Astrocyte (in vitro differentiated cells and primary cell): ENCODE measurements at regions not wholly inside any gene's neighbourhood (a gene's known extent, or its start where the extent isn't known, plus 50 kb on each side); places are given as distances from the start of the nearest gene placed in this dataset.
"Not testable (repeated sequence)": the region's sequence is repeated elsewhere in the genome, so short reads cannot be mapped to it uniquely, and the experiment has no call there.

Experiments used
- DNase-seq: peaks from one replicate; pipeline ENCODE4 v3.0.0-alpha.2; 2010; ENCODE audit warnings: low read depth
- FAIRE-seq: peaks from 2 replicates; lab custom pipeline; 2011; peaks lifted over from hg19 to GRCh38; lab: Jason Lieb, UNC
- H2AFZ ChIP-seq: 2 replicates; pipeline ENCODE4 v1.6.0; 2012; ENCODE audit warnings: low read depth, low read length, inconsistent platforms
- H3K27ac ChIP-seq: 2 replicates; pipeline ENCODE4 v1.5.1; 2011; ENCODE audit warnings: low read depth, low read length, inconsistent platforms
- H3K27me3 ChIP-seq: 2 replicates; pipeline ENCODE4 v1.6.0; 2011; ENCODE audit warnings: low read length, inconsistent platforms; ENCODE audit not compliant: insufficient read depth
- H3K36me3 ChIP-seq: 2 replicates; pipeline ENCODE4 v1.5.1; 2011; ENCODE audit warnings: low read length, inconsistent platforms; ENCODE audit not compliant: insufficient read depth
- H3K4me1 ChIP-seq: 2 replicates; pipeline ENCODE4 v1.5.1; 2011; ENCODE audit warnings: low read length, inconsistent platforms; ENCODE audit not compliant: insufficient read depth
- H3K4me2 ChIP-seq: 2 replicates; pipeline ENCODE4 v1.6.0; 2012; ENCODE audit warnings: low read length, inconsistent platforms
- H3K4me3 ChIP-seq: 2 replicates; pipeline ENCODE4 v1.5.1; 2011; ENCODE audit warnings: low read depth, mild to moderate bottlenecking, low read length, inconsistent platforms; ENCODE audit not compliant: insufficient read depth
- H3K79me2 ChIP-seq: 2 replicates; pipeline ENCODE4 v1.6.0; 2012; ENCODE audit warnings: mild to moderate bottlenecking, low read length, inconsistent platforms; ENCODE audit not compliant: insufficient read depth
- H3K9ac ChIP-seq: 2 replicates; pipeline ENCODE4 v1.6.0; 2012; ENCODE audit warnings: mild to moderate bottlenecking, low read length, inconsistent platforms
- H3K9me3 ChIP-seq: 2 replicates; pipeline ENCODE4 v1.5.1; 2012; ENCODE audit warnings: low read depth, mild to moderate bottlenecking, low read length, inconsistent platforms; ENCODE audit not compliant: insufficient read depth
- H4K20me1 ChIP-seq: 2 replicates; pipeline ENCODE4 v1.6.0; 2012; ENCODE audit warnings: low read length, inconsistent platforms; ENCODE audit not compliant: insufficient read depth
- H3K27ac Mint-ChIP-seq: one replicate; pipeline ENCODE4 v1.8.0; 2021; ENCODE audit warnings: mild to moderate bottlenecking, mixed read lengths; ENCODE audit not compliant: unreplicated experiment
- H3K27me3 Mint-ChIP-seq: one replicate; pipeline ENCODE4 v1.8.0; 2021; ENCODE audit warnings: low read depth, mixed read lengths; ENCODE audit not compliant: unreplicated experiment
- H3K36me3 Mint-ChIP-seq: one replicate; pipeline ENCODE4 v1.8.0; 2021; ENCODE audit warnings: low read depth, mixed read lengths; ENCODE audit not compliant: unreplicated experiment
- H3K4me1 Mint-ChIP-seq: one replicate; pipeline ENCODE4 v1.8.0; 2021; ENCODE audit warnings: low read depth, mixed read lengths; ENCODE audit not compliant: unreplicated experiment
- H3K4me3 Mint-ChIP-seq: one replicate; pipeline ENCODE4 v1.8.0; 2021; ENCODE audit warnings: mild to moderate bottlenecking, moderate library complexity, mixed read lengths; ENCODE audit not compliant: unreplicated experiment
- H3K9me3 Mint-ChIP-seq: one replicate; pipeline ENCODE4 v1.8.0; 2021; ENCODE audit warnings: mild to moderate bottlenecking, mixed read lengths; ENCODE audit not compliant: unreplicated experiment
- CTCF ChIP-seq: IDR thresholded peaks from 2 replicates; pipeline ENCODE4 v1.5.1; 2011; ENCODE audit warnings: low read depth, mild to moderate bottlenecking, inconsistent platforms, low read length, moderate library complexity; ENCODE audit not compliant: insufficient read depth
- EZH2 ChIP-seq: IDR thresholded peaks from 2 replicates; pipeline ENCODE4 v1.6.1; 2012; ENCODE audit warnings: mild to moderate bottlenecking, low read length, inconsistent platforms; ENCODE audit not compliant: insufficient read depth

- peaks cover 5% of the 10 kb centered on the region for H3K9me3 Mint-ChIP-seq
- no peak overlapping the region for H3K27ac ChIP-seq
- no peaks in the 10 kb centered on the region for H3K79me2 ChIP-seq
- H4K20me1 ChIP-seq = no peaks in the 10 kb centered on the region
- no peak overlapping the region for H3K4me2 ChIP-seq
- H3K4me3 ChIP-seq = no peak overlapping the region
- no peaks in the 10 kb centered on the region for H3K4me1 ChIP-seq
- no peaks in the 10 kb centered on the region for H3K27me3 Mint-ChIP-seq
- peaks cover 2% of the 10 kb centered on the region for H3K4me1 Mint-ChIP-seq
- H3K36me3 Mint-ChIP-seq = peaks cover 2% of the 10 kb centered on the region
- no peak for FAIRE-seq
- H2AFZ ChIP-seq = no peak overlapping the region
- H3K9me3 ChIP-seq = no peaks in the 10 kb centered on the region
- H3K27me3 ChIP-seq = no peaks in the 10 kb centered on the region
- DNase-seq = no peak
- no peaks in the 10 kb centered on the region for H3K36me3 ChIP-seq
- H3K9ac ChIP-seq = no peak overlapping the region
- TF ChIP-seq EZH2 = no peak
- TF ChIP-seq CTCF = no peak
- H3K4me3 Mint-ChIP-seq = no peak overlapping the region
- no peak overlapping the region for H3K27ac Mint-ChIP-seq
Observed at GRCh38 chr9:111736714-111737113, 58.0 kb downstream of the SHOC1 start.

GRCh38 chr9:111735344-111735743, 59.4 kb downstream of the SHOC1 start:
- H3K27me3 ChIP-seq, FAIRE-seq, H3K4me3 ChIP-seq, H2AFZ ChIP-seq, H3K36me3 Mint-ChIP-seq, H3K4me3 Mint-ChIP-seq, H3K27me3 Mint-ChIP-seq, H3K9me3 Mint-ChIP-seq, H3K9ac ChIP-seq, H3K27ac ChIP-seq, H3K4me1 ChIP-seq, H4K20me1 ChIP-seq, H3K79me2 ChIP-seq, H3K9me3 ChIP-seq, H3K27ac Mint-ChIP-seq, DNase-seq, H3K36me3 ChIP-seq, H3K4me2 ChIP-seq, H3K4me1 Mint-ChIP-seq: not testable (repeated sequence)

- FAIRE-seq (no peak), DNase-seq (peak; percentile 76)
- no peaks in the 10 kb centered on the region for H3K27me3 ChIP-seq
- H3K4me1 ChIP-seq = peaks cover 15% of the 10 kb centered on the region
- no peaks in the 10 kb centered on the region for H3K79me2 ChIP-seq
- Mint-ChIP-seq H3K4me1 (peaks cover 24% of the 10 kb centered on the region), H3K36me3 (peaks cover 11% of the 10 kb centered on the region), H3K27ac (no peak overlapping the region), H3K27me3 (no peaks in the 10 kb centered on the region), H3K4me3 (no peak overlapping the region), H3K9me3 (peaks cover 11% of the 10 kb centered on the region)
- no peaks in the 10 kb centered on the region for H3K36me3 ChIP-seq
- H3K9me3 ChIP-seq = peaks cover 7% of the 10 kb centered on the region
- H3K4me2 ChIP-seq = no peak overlapping the region
- TF ChIP-seq CTCF (no peak), EZH2 (no peak)
- H4K20me1 ChIP-seq = no peaks in the 10 kb centered on the region
- no peak overlapping the region for H3K27ac ChIP-seq
- no peak overlapping the region for H3K4me3 ChIP-seq
- H2AFZ ChIP-seq = no peak overlapping the region
- no peak overlapping the region for H3K9ac ChIP-seq
Observed at GRCh38 chr9:111731928-111732327, 62.8 kb downstream of the SHOC1 start.
